IPS DF 19.7 (cell line): ENCODE measurements at regions not wholly inside any gene's neighbourhood (a gene's known extent, or its start where the extent isn't known, plus 50 kb on each side); places are given as distances from the start of the nearest gene placed in this dataset.
"Not testable (repeated sequence)": the region's sequence is repeated elsewhere in the genome, so short reads cannot be mapped to it uniquely, and the experiment has no call there.

Experiments used
- DNase-seq: peaks from one replicate; pipeline ENCODE4 v3.0.0-alpha.2; 2013; ENCODE audit warnings: low read depth, low spot score

DNA sequence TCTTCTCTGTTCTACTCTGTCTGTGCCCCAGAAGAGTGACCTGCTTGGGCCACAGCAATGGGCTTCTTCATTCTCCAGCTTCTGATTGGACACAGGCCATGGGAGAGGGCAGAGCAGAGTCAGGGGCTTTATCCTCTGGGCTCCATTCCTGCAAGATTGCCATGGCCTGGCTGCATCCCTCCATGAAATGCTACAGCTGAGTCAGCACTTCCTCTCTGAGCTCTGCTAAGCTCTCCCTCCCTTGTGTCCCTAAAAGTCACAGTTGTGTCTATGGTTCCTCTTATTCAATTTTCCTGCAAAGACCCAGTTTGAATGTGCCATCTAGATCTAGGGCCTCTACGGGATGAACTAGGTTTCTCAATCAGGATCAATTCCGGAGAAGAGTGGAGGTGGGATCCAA is 903.8 kb downstream of the TYW1 start:
- no peak for DNase-seq

DNA sequence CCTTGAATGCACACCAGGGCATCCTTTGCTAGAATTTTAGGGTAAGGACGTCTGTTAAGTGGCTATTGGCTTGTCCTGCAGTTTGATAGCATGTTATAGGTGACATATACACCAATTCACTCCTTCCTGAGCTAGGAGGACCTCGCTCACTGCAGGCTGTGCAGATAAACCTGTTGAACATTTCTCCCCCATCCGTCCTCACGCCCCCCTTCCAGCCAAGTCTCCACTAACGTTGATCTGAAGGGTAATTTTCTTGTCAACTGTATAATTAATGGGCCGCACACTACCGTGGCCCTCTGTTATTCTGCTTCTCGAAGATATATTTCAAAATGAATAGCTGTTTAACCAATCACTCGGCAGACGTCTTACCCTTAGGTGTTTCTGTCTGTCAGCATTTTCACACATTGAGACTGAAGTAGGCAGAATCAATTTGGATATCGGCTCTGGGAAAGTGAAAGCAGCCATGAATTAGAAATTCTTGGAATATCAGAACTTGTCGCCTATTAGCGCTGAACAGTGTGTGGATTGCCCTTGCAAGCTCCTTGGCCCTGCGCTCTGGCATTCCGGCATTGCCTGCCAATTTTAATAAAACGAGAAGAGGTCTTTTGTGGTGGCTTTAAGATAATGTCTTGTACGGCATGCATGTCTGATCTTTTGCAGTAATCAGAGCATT is 905.3 kb downstream of the TYW1 start:
- no peak for DNase-seq

DNA sequence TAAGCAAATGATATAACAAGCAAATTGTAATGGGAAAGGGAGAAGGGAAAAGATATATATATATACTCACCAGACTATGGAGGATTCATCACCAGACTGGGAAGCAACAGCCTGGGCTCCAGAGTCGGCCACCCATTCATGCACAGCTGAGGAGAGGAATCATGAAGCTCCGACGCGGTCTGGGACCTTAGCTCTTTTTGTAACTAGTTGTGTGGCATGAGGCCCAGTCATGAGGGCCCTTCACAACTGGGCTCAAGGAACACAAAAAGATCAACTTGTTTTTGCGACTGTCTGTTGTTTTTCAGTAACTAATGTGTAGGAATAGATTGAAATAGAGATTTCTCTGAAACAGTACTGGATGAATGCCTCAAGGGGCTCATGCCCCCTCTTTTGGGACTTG is 911.2 kb downstream of the TYW1 start:
- no peak for DNase-seq

DNA sequence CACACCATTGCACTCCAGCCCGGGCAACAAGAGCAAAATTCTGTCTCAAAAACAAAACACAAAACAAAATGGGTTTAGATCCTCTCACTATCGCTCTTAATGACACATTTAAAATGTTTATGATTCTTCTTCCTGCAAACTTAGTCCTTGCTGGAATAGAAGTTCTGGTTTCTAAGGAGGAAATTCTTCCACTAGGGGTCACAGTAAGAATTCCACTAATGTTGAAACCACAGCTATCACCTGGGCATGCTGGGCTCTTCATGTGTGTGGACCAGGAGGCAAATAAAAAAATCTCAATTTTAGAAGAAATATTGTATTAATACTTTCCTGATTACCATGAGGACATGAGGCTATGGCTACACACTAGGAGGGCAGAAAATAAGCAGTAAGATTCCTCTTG is 915.8 kb downstream of the TYW1 start:
- no peak for DNase-seq

DNA sequence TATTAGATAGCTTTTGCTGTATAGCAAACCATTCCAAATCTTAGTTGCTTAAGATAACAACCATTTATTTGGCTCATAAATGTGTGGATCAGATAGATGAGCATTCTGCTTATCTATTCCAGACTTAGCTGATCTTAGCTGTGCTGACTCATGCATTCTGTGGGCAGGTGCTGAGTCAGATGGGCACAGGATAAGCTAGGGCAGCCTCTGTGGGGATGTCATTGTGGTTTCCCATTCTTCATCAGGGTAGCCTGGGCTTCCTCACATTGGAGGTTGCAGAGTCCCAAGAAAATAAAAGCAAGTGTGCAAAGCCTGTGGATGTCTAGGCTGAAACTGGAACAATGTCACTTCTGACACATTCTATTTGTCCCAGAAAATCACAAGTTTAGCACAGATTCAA is 917.0 kb downstream of the TYW1 start:
- DNase-seq, result no peak

DNA sequence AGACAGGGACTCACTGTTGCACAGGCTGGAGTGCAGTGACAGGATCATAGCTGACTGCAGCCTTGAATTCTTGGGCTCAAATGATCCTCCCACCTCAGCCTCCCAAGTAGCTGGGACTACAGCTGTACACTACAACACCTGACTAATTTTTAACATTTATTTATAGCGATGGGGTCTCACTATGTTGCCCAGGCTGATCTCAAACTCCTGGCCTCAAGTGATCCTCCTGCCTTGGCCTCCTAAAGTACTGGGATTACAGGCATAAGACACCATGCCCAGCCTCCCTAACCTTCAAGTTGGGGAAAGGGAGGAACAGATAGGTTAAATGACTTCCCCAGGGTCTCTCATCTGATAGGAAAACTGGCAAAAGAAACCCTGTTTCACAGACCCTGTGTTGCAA is 919.5 kb downstream of the TYW1 start:
- not testable (repeated sequence) for DNase-seq

DNA sequence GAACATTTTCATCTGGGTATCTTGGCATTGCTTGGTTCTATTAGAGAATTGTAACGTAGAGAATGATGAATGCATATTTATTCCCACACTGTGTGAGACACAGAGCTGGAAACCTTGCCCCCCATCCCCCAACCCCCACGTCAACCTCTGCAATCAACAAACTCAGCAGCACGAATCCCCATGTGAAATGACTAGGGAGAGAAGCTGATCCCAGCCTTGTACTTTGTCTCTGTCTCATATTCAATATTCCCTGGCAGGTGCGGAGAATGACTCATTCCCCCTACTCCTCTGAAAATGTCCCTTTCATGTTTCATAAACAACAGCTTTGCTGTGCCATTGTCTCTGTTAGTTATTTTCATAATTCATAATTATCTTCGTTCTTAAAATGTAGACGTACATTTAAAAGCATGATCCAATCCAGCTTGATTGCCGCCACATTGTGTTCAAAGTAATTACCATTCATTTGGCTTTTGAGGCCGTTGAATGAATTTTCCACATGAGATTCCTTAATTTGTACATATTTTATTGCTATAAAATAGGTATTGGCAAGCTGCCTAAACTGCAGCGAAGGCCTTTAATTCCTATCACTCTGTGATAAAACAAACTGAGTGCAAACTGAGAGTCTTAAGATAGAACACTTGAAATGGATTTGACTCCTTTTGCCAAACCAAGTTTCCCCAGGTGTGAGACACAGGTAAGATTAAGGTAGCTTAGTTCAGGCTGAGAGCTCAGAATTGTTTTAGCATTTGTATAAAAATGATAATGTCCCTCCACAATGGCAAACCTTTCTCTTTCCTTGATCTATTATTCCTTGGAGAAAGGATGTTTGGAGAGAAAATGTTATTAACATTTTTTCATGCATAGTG is 920.2 kb downstream of the TYW1 start:
- no peak for DNase-seq

DNA sequence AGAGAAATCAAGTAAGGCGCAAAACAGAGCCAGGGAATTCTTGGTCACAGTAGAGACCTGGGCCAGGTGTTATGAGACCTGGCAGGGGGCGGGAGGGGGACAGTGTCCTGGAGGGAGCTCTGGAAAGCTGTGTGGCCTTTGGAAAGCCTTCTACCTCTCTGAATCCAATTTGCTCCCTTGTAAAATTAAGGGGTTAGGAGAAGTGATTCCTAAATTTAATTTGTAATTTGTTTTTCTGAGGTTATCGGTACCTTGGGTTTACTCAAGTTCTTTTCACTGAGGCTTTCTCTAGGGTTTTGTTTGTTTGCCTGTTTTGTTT is 920.8 kb downstream of the TYW1 start:
- DNase-seq, result no peak

DNA sequence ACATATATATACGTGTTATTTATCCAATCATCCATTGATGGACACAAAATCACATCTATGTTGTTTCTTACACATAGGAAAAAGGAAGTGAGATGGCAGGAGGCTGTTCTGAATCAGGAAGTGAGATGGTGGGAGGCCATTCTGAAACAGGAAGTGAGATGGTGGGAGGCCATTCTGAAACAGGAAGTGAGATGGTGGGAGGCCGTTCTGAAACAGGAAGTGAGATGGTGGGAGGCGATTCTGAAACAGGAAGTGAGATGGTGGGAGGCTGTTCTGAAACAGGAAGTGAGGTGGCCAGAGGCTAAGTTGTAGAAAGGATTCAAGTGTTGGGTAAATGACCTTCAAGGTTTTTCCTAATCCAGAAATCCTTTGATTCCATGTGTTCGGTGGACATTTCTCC is 921.5 kb downstream of the TYW1 start:
- DNase-seq, result no peak

DNA sequence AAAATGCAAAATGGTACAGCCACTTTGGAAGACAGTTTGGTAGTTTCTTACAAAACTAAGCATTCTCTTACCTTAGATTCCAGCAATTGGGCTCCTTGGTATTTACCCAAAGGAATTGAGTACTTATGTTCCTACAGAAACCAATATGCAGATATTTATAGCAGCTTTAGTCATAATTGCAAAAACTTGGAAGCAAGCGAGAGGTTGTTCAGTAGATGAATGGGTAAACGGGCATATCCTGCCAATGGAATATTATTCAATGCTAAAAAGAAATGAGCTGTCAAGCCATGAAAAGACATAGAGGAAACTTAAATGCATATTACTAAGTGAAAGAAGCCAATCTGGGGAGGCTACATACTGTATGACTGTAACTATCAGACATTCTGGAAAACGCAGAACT is 926.7 kb downstream of the TYW1 start:
- DNase-seq, result no peak

DNA sequence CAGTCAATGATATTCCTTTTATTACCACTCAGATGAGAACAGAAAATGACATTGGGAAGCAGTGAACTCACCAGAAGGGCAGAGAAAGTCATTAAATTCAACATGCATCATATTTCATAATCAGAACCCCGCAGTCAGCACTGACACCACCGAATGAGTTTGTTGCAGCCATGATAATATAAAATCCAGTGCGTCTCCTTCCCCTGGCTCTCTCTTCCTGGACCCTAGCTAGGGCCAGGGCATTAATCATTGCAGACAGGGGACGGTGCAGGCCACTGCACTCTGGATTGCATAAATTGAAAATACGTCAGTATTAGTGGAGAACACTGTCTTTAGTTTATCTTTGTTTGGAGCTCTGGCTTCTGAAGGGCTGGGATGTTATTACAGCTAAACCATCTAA is 931.5 kb downstream of the TYW1 start:
- DNase-seq, result no peak

DNA sequence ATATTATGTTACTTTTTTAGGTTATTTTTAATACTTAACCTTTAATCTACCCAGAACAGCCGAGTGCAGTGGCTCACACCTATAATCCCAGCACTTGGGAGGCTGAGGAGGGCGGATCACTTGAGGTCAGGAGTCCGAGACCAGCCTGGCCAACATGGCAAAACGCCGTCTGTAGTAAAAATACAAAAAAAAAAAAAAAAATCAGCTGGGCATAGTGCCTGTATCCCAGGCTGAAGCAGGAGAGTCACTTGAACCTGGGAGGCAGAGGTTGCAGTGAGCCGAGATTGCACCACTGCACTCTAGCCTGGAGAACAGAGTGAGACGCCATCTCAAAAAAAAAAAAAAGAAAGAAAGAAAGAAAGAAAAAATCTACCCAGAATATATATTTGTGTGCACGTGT is 939.8 kb downstream of the TYW1 start:
- DNase-seq, result not testable (repeated sequence)

DNA sequence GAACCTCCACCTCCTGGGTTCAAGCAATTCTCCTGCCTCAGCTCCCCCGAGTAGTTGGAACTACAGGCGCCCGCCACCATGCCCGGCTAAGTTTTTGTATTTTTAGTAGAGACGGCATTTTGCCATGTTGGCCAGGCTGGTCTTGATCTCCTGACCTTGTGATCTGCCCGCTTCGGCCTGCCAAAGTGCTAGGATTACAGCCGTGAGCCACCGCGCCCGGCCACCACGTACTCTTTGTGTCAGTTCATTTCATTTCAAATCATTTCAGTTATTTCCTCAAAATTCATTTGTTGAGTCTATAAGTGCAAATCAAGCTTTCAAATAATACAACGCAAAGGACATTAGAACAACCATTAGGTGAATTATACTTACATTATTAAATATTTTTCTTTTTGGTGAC is 943.8 kb downstream of the TYW1 start:
- no peak for DNase-seq

DNA sequence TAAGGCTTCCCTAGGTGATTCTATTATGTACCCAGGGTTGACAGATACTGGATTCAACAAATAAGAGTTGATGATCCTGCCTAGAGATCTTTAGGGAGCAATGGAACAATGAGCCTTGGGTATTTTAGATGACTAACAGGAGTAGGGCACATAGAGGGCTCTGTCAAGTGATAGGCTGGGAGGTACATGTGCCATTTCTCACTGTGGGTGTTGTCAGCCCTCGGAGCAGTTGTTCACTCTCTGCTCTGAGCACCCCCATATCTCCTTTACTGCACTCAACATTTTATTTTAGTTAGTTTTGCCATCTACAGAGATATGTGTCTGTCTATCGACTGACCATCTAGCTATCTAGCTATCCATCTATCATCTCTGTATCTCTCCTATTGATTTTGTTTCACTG is 950.6 kb downstream of the TYW1 start:
- DNase-seq, result no peak

DNA sequence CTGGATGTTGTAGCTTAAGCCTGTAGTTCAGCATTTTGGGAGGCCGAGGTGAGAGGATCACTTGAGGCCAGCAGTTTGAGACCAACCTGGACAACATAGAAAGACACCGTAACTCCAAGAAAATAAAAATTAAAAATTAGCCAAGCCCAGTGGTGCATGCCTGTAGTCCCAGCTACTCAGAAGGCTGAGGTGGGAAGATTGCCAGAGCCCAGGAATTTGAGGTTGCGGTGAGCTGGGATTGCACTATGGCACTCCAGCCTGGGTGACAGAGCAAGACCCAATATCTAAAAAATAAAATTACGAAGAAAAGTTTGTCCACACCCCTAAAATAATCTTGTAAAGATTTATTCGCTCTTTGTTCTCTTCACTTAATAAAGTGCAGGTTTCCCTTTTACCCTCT is 951.0 kb downstream of the TYW1 start:
- DNase-seq, result no peak

DNA sequence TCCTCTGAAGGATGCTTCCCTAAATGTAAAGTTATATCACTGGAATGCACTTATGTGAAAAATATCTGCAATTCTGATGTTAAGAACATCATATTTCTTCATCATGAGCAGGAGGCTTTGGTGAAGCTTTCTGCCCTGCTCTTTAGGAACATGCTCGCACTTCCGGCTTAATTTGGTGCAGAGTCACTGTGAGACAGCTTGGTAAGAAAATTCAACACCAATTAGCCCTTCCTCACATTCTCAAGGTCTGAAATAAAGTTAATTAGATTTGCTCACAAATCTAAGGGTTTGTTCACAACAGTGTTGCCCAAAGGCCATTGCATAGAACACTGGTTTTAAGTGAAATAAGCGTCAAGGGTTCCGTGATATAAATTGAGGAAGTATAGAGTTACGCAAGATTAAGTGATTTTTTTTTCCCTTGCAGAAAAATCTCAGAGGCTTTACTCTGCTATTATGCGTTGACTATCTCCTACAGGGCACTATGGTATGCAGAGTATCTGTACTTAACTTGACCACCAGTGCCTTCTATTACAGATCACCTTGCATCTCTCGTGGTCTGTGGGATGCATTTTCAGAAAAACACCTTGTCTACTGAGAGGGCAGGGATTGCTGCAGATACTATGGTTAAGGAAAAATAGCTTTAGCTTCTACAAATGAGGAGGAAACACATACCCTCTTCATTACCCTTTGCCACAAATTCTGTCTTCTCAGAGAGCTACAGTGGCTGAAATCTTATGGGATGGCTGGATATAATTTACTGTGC is 953.9 kb downstream of the TYW1 start:
- DNase-seq, result no peak

DNA sequence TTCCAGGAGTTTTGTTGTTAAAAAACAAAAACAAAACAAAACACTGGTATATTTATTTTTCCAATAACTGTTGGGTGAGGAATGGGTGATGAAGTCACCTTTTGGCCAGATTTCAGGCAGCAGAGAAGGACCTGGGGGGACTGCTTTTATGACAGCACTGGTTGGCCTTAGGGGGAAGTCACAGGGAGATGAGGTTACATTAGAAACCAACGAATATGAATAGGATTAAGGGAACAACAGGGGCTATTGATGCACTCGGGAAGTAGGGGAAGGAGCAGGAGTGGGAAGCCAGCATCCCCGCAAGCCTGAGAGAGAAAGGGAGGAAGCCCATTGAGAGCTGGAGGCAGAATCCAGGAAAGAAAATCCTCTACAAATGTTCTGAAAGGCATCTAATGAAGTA is 958.4 kb downstream of the TYW1 start:
- DNase-seq, result no peak

DNA sequence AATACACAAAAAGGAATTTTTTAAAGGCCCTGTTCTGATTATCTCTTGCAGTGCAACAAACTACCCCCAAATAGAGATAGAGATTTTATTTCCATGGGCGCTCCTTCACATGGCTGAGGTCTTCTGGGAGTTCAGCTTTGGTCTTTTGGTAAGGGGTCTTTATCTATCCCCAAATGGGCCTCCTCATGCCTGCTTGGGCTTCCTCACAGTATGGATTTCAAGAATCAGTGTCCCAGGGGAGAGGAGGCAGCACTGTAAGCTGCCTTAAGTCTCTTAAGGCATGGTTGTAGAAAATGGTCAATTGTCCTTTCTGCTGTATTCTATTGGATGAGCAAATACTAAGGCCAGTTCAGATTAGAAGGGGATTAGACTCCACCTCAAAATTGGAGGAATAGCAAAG is 966.2 kb downstream of the TYW1 start:
- no peak for DNase-seq

DNA sequence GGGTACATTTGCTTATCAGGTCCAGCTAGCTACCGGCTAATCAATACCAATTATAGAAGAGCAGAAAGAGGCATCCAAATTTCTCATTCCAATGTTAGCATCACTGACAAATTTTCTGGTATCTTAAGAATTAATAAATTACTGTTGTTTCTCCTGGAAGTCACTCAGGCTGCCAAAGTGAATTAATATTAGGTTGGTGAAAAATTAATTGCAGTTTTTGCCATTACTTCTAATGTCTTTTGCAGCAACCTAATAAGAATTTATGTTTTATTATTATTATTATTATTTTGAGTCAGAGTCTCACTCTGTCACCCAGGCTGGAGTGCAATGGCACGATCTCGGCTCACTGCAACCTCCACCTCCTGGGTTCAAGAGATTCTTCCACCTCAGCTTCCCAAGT is 979.9 kb downstream of the TYW1 start:
- DNase-seq, result no peak

DNA sequence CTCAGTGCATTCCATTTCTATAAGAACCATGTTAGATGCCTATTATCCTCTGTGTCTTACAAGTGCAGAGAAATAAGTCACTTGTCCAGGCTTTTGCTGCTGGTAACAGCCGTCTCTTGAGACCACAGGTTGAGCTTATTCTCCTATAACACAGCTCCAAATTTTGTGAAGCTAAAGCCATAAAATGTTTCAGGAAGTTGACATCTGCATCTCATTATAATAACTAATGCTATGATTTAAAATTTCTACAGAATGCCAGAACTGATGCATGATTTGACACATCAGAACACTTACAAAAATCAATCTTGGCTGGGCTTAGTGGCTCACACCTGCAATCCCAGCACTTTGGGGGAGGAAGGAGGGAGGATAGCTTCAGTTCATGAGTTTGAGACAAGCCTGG is 986.9 kb downstream of the TYW1 start:
- no peak for DNase-seq

DNA sequence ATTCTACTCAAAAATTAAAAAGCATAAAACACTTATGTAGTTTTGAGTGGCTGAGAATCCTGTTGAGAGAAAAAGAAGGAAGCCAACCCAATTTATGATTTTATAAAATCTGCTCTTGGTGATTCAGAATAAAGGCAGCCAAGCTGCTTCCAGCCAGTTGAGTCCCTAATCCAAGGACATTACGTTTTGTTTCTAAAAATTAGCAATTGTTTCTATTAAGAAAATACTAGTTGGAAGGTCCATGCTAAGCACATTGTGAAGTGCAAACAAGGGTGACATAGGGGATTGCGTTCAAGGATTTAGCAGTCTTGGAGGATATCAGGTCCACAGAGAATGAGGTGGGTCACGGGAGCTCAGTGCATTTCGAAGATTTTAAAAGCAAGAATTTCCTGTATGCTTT is 987.7 kb downstream of the TYW1 start:
- no peak for DNase-seq

DNA sequence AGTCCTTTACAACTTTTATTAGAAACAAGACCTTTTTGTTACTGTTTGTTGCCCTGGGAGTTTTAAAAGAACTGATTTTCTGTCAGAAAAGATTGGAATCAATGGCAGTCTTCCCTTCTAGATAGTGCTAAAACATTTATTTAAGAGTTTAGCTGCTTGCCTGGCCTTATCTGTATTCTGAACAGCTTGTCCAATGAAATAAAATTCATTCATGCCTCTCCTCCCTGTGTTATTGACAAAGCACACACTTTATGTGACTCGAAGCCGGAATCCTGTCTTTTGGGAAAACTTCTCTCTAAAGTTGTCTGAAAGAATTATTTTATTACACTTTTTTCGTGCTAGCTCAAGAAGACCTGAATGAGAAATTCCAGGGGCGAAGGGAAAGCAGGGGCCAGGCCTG is 992.5 kb downstream of the TYW1 start:
- no peak for DNase-seq

DNA sequence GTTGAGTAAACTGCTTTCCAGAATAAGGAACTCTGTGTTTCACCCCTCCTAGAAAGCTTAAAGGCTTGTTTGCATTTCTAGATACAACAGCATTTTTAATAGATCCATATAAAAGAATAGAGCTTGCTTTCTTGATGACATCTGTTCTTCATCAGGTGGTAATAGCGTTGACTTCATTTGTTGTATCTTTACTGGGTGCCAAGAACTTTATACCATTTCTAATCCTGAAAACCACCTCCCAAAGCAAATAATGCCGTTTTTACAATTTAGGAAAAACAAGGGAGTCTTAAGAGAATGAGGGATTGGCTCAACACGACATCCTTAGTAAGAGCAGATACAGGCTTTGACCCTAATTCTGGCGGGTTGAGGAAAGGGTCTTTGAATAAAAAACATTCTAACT is 993.4 kb downstream of the TYW1 start:
- no peak for DNase-seq
